Neural cell (in vitro differentiated cells): ENCODE measurements at regions not wholly inside any gene's neighbourhood (a gene's known extent, or its start where the extent isn't known, plus 50 kb on each side); places are given as distances from the start of the nearest gene placed in this dataset.

Experiments used
- H2AFZ ChIP-seq: fragments of 200-600, 300-800 bp; sonication (generic), shearing (Covaris generic); 2 replicates; pipeline ENCODE4 v1.6.0; 2014; ENCODE audit warnings: low read depth, mild to moderate bottlenecking, antibody characterized with exemption, low read length, moderate library complexity
- H3F3A ChIP-seq: fragments of 200-600 bp; shearing (Covaris generic); 2 replicates; pipeline ENCODE4 v1.6.1; 2016; ENCODE audit warnings: mild to moderate bottlenecking, moderate library complexity, mixed read lengths, antibody characterized with exemption, low read length; ENCODE audit not compliant: insufficient read depth, poor library complexity, severe bottlenecking
- H3K27ac ChIP-seq: fragments of 200-600, 300-800 bp; sonication (generic), shearing (Covaris generic); 2 replicates; pipeline ENCODE4 v1.5.1; 2014; ENCODE audit warnings: mild to moderate bottlenecking, low read length, moderate library complexity
- H3K27me3 ChIP-seq: fragments of 300-800, 200-600 bp; sonication (generic), shearing (Covaris generic); 2 replicates; pipeline ENCODE4 v1.6.0; 2014; ENCODE audit warnings: mild to moderate bottlenecking, low read depth, low read length, moderate library complexity; ENCODE audit not compliant: insufficient read depth
- H3K36me3 ChIP-seq: fragments of 300-800, 200-600 bp; sonication (generic), shearing (Covaris generic); 2 replicates; pipeline ENCODE4 v1.5.1; 2014; ENCODE audit warnings: mild to moderate bottlenecking, antibody characterized with exemption, low read length, moderate library complexity; ENCODE audit not compliant: insufficient read depth
- H3K4me2 ChIP-seq: fragments of 300-800, 200-600 bp; sonication (generic), shearing (Covaris generic); 2 replicates; pipeline ENCODE4 v1.6.0; 2014; ENCODE audit warnings: mild to moderate bottlenecking, low read length
- H3K4me3 ChIP-seq: fragments of 300-800, 200-600 bp; sonication (generic), shearing (Covaris generic); 2 replicates; pipeline ENCODE4 v1.5.1; 2014; ENCODE audit warnings: mild to moderate bottlenecking, low read length, moderate library complexity
- H3K79me2 ChIP-seq: fragments of 200-600 bp; shearing (Covaris generic); replicated peaks from 2 replicates; pipeline ENCODE4 v1.6.0; 2014; ENCODE audit warnings: mild to moderate bottlenecking, low read length, moderate library complexity; ENCODE audit not compliant: insufficient read depth
- H3K9ac ChIP-seq: fragments of 300-800, 200-600 bp; sonication (generic), shearing (Covaris generic); 2 replicates; pipeline ENCODE4 v1.6.1; 2016; ENCODE audit warnings: mild to moderate bottlenecking, low read length, mixed read lengths
- H3K9me2 ChIP-seq: fragments of 200-600 bp; shearing (Covaris generic); 2 replicates; pipeline ENCODE4 v1.6.1; 2016; ENCODE audit warnings: mild to moderate bottlenecking, low read length, mixed read lengths; ENCODE audit not compliant: insufficient read depth
- H3K9me3 ChIP-seq: fragments of 200-600, 300-800 bp; sonication (generic), shearing (Covaris generic); 2 replicates; pipeline ENCODE4 v1.6.1; 2016; ENCODE audit warnings: mild to moderate bottlenecking, mixed run types, low read length, moderate library complexity, mixed read lengths
- H4K20me1 ChIP-seq: fragments of 200-600 bp; shearing (Covaris generic); 2 replicates; pipeline ENCODE4 v1.6.1; 2016; ENCODE audit warnings: mild to moderate bottlenecking, mixed run types; ENCODE audit not compliant: insufficient read depth
- CTCF ChIP-seq: fragments of 450-650 bp; IDR thresholded peaks from 2 replicates; pipeline ENCODE4 v1.5.1; 2014; ENCODE audit warnings: antibody characterized with exemption, mild to moderate bottlenecking, moderate library complexity; ENCODE audit not compliant: poor library complexity, severe bottlenecking
- EP300 ChIP-seq: fragments of 450-650 bp; conservative IDR thresholded peaks from 2 replicates; pipeline ENCODE4 v1.6.1; 2014; ENCODE audit warnings: antibody characterized with exemption, mild to moderate bottlenecking, moderate library complexity; ENCODE audit not compliant: poor library complexity, severe bottlenecking
- EZH2 ChIP-seq: fragments of 200-600, 300-800 bp; shearing (Covaris generic), sonication (generic); IDR thresholded peaks from 2 replicates; pipeline ENCODE4 v1.6.1; 2014; ENCODE audit warnings: antibody characterized with exemption, low read length, borderline replicate concordance, mild to moderate bottlenecking; ENCODE audit not compliant: insufficient read depth, poor library complexity, severe bottlenecking
- MXI1 ChIP-seq: fragments of 450-650 bp; conservative IDR thresholded peaks from 2 replicates; pipeline ENCODE4 v1.6.1; 2014; ENCODE audit warnings: antibody characterized with exemption, mild to moderate bottlenecking; ENCODE audit not compliant: poor library complexity, severe bottlenecking
- POLR2AphosphoS5 ChIP-seq: IDR thresholded peaks from 2 replicates; pipeline ENCODE4 v1.6.1; 2012
- RAD21 ChIP-seq: fragments of 450-650 bp; conservative IDR thresholded peaks from 2 replicates; pipeline ENCODE4 v1.6.1; 2014; ENCODE audit warnings: antibody characterized with exemption, mild to moderate bottlenecking, moderate library complexity
- REST ChIP-seq: IDR thresholded peaks from 2 replicates; pipeline ENCODE4 v1.6.1; 2012; ENCODE audit warnings: borderline replicate concordance
- SMC3 ChIP-seq: fragments of 450-650 bp; conservative IDR thresholded peaks from 2 replicates; pipeline ENCODE4 v1.6.1; 2014; ENCODE audit warnings: antibody characterized with exemption, mild to moderate bottlenecking, moderate library complexity; ENCODE audit not compliant: poor library complexity
- TAF1 ChIP-seq: IDR thresholded peaks from 2 replicates; pipeline ENCODE4 v1.6.1; 2012; ENCODE audit warnings: low read depth

- H3K4me2 ChIP-seq: no peak overlapping the region
- TF ChIP-seq EP300: no peak
- no peak for TF ChIP-seq SMC3
- TF ChIP-seq REST: no peak
- no peak for TF ChIP-seq EZH2
- no peak for TF ChIP-seq TAF1
- no peak for TF ChIP-seq RAD21
- TF ChIP-seq CTCF: no peak
- TF ChIP-seq POLR2AphosphoS5: no peak
- TF ChIP-seq MXI1: no peak
- no peaks in the 10 kb centered on the region for H3K9me3 ChIP-seq
- H3K27me3 ChIP-seq: no peaks in the 10 kb centered on the region
- no peak overlapping the region for H2AFZ ChIP-seq
- no peaks in the 10 kb centered on the region for H3F3A ChIP-seq
- H3K27ac ChIP-seq: no peak overlapping the region
- no peaks in the 10 kb centered on the region for H4K20me1 ChIP-seq
- no peaks in the 10 kb centered on the region for H3K79me2 ChIP-seq
- no peaks in the 10 kb centered on the region for H3K36me3 ChIP-seq
- no peak overlapping the region for H3K4me3 ChIP-seq
- no peaks in the 10 kb centered on the region for H3K9me2 ChIP-seq
- no peak overlapping the region for H3K9ac ChIP-seq
Observed at GRCh38 chr10:61125560-61126170, 181.7 kb upstream of the RHOBTB1 start.

GRCh38 chr10:61124756-61125530 lies 181.0 kb upstream of the RHOBTB1 start:
- H3K27ac ChIP-seq: no peak overlapping the region
- no peaks in the 10 kb centered on the region for H3K9me2 ChIP-seq
- H3F3A ChIP-seq: no peaks in the 10 kb centered on the region
- H3K9me3 ChIP-seq: no peaks in the 10 kb centered on the region
- no peaks in the 10 kb centered on the region for H4K20me1 ChIP-seq
- no peak overlapping the region for H3K4me2 ChIP-seq
- no peaks in the 10 kb centered on the region for H3K36me3 ChIP-seq
- H3K9ac ChIP-seq: no peak overlapping the region
- no peaks in the 10 kb centered on the region for H3K79me2 ChIP-seq
- TF ChIP-seq TAF1 (no peak), RAD21 (no peak), MXI1 (no peak), EP300 (no peak), EZH2 (no peak), POLR2AphosphoS5 (no peak), SMC3 (no peak), CTCF (no peak), REST (no peak)
- no peak overlapping the region for H2AFZ ChIP-seq
- H3K27me3 ChIP-seq: no peaks in the 10 kb centered on the region
- H3K4me3 ChIP-seq: no peak overlapping the region
